ENCODE measurements at regions not wholly inside any gene's neighbourhood (a gene's known extent, or its start where the extent isn't known, plus 50 kb on each side); places are given as distances from the start of the nearest gene placed in this dataset.
"Not testable (repeated sequence)": the region's sequence is repeated elsewhere in the genome, so short reads cannot be mapped to it uniquely, and the experiment has no call there.

DNA sequence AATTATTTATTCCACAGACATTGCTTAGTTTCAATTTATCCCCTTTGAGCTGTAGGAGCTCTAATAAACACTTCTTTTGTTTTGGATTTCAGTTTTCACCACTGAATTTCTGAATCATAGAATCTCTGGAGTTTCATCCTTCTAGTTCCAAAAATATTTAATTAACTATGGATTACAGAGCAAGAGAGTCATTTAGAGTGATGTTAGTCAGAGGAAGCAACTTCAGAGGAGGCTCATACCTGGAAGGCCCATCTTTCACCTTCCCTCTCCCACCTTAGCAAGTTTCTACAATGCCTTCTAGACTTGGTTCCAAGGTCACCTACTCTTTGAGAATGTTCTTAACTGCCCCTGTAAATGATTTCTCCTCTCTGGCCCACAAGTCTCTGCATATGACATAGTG lies 353.2 kb downstream of the SPRY2 start:
- POLR2A ChIA-PET = no interaction called here
- CTCF ChIA-PET = interaction anchor here (1.3 to 2.1 kb wide), 4 partner anchors 9 to 86 kb away, joined by 3 to 9 read pairs (median 4); no protein-coding TSS in a partner anchor
- TF ChIP-seq CTCF (IDR thresholded peaks at IDR 0.05; ENCODE audit: control extremely low read depth, extremely low read depth, low read depth, missing control alignments) = no peak
- no peak for DNase-seq (ENCODE audit: extremely low spot score)

DNA sequence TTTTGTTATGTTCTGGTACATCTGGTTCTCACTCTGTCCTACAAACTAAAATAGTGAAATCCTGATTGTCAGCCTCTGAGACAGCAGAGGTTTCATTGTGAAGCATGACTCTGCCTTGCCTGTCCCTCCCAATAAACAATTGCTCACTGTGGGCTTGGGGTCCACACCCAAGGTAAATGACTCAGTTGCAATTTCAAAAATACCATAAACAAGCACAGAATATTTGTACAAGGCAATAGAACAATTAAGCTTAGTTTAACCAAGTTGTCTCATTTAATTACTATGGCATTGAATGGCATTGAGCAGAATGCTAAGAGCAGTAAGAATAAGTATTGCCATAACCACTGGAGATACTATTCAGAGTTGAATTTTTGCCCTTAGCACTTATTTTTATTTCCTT lies 353.6 kb downstream of the SPRY2 start:
- TF ChIP-seq CTCF (IDR thresholded peaks at IDR 0.05; ENCODE audit: control extremely low read depth, extremely low read depth, low read depth, missing control alignments) = no peak
- DNase-seq (ENCODE audit: extremely low spot score) = no peak
- ChIA-PET CTCF (interaction anchor here (1.4 to 2.1 kb wide), 2 partner anchors 14 to 86 kb away, joined by 3 to 9 read pairs; no protein-coding TSS in a partner anchor), POLR2A (no interaction called here)

- no peak for TF ChIP-seq CTCF (IDR thresholded peaks at IDR 0.05; ENCODE audit: control extremely low read depth, extremely low read depth, low read depth, missing control alignments)
- ChIA-PET POLR2A (no interaction called here), CTCF (interaction anchor here (1.4 to 2.1 kb wide), 2 partner anchors 14 to 85 kb away, joined by 3 to 9 read pairs; no protein-coding TSS in a partner anchor)
- DNase-seq (ENCODE audit: extremely low spot score) = no peak
Observed at GRCh38 chr13:79986890-79987289, 354.0 kb downstream of the SPRY2 start.

- CTCF ChIA-PET = interaction anchor here (0.7 to 1.5 kb wide), 3 partner anchors 13 to 1042 kb away, joined by 3 to 5 read pairs (median 3); no protein-coding TSS in a partner anchor
- DNase-seq (ENCODE audit: extremely low spot score); POLR2A ChIA-PET: not testable (repeated sequence)
Observed at GRCh38 chr13:79974935-79975650, 365.8 kb downstream of the SPRY2 start.

GRCh38 chr13:79973533-79973963 lies 367.4 kb downstream of the SPRY2 start:
- POLR2A ChIA-PET = no interaction called here

DNA sequence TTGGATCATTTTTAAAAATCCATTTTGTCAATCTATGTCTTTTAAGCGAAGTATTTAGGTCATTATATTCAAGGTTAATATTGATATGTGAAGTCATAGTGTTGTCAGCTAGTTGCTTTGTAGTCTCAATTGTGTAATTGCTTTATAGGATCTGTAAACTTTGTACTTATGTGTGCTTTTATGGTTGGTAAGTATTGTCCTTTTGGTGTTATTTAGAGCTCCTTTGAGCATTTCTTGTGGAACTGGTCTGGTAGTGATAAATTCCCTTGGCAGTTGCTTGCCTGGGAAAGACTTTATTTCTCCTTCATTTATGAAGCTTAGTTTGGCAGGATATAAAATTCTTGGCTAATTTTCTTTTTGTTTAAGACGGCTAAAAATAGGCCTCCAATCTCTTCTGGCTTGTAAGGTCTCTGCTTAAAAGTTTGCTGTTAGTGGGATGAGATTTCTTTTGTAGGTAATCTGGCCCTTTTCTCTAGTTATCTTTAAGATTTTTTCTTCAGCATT lies 368.8 kb downstream of the SPRY2 start:
- TF ChIP-seq CTCF (IDR thresholded peaks at IDR 0.05; ENCODE audit: control extremely low read depth, extremely low read depth, low read depth, missing control alignments) = no peak
- CTCF ChIA-PET = interaction anchor here (1.3 to 2.8 kb wide), 4 partner anchors 13 to 391 kb away, joined by 4 to 9 read pairs (median 6); no protein-coding TSS in a partner anchor
- DNase-seq (ENCODE audit: extremely low spot score) = no peak
- POLR2A ChIA-PET = no interaction called here

More at GRCh38 chr13:79973533-79973963, 367.4 kb downstream of the SPRY2 start:
- CTCF ChIA-PET = interaction anchor here (0.7 to 2.8 kb wide), 14 partner anchors 12 to 389 kb away, joined by 3 to 9 read pairs (median 4); no protein-coding TSS in a partner anchor
- DNase-seq (ENCODE audit: extremely low spot score) = peak; percentile 9
- TF ChIP-seq CTCF (IDR thresholded peaks at IDR 0.05; ENCODE audit: control extremely low read depth, extremely low read depth, low read depth, missing control alignments) = peak; percentile 25

DNA sequence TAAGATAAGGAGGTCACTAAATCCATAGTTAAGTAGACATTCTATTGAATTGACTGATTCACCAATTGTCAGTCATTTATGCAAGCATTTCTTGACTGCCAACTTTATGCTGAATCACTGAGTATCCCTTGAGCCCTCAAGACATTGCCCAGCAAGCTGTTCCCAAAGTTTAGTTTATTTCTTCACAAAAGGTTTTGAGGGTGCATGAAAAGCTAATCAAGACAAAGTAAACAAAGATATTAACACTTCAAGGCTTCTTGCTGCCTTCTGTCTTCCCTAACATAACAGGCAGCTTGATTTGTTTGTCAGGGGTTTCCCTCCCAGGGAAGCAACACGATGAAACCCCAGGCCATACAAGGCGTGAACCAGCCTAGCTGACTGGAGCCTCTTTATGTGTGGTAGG lies 374.4 kb downstream of the SPRY2 start:
- CTCF ChIA-PET = interaction anchor here (1.0 kb wide), 1 partner anchor 10 kb away, joined by 3 read pairs; no protein-coding TSS in a partner anchor
- no peak for DNase-seq (ENCODE audit: extremely low spot score)
- POLR2A ChIA-PET = no interaction called here
- TF ChIP-seq CTCF (IDR thresholded peaks at IDR 0.05; ENCODE audit: control extremely low read depth, extremely low read depth, low read depth, missing control alignments) = no peak
